HG03097 (cell line): ENCODE measurements at regions not wholly inside any gene's neighbourhood (a gene's known extent, or its start where the extent isn't known, plus 50 kb on each side); places are given as distances from the start of the nearest gene placed in this dataset.
"Not testable (repeated sequence)": the region's sequence is repeated elsewhere in the genome, so short reads cannot be mapped to it uniquely, and the experiment has no call there.

ENCODE experiments used
- ATAC-seq: cut with Tn5 transposase; IDR thresholded peaks from one replicate; pipeline ENCODE4 v1.9.1; 2021; ENCODE audit not compliant: unreplicated experiment, low FRiP score

- no peak for ATAC-seq
Measured at GRCh38 chr5:131107128-131107527, 57.9 kb downstream of the HINT1 start.

GRCh38 chr5:131104169-131104808 lies 60.8 kb downstream of the HINT1 start:
- ATAC-seq: no peak

- ATAC-seq: no peak
Measured at GRCh38 chr5:131096774-131097710, 68.0 kb downstream of the HINT1 start.

- not testable (repeated sequence) for ATAC-seq
Measured at GRCh38 chr5:131095561-131095960, 69.5 kb downstream of the HINT1 start.

- no peak for ATAC-seq
Measured at GRCh38 chr5:131084436-131084835, 80.6 kb downstream of the HINT1 start.

- ATAC-seq: no peak
Measured at GRCh38 chr5:131081913-131082488, 83.1 kb downstream of the HINT1 start.

GRCh38 chr5:131081374-131081773 lies 83.7 kb downstream of the HINT1 start:
- ATAC-seq: no peak

- no peak for ATAC-seq
Measured at GRCh38 chr5:131079232-131079631, 85.8 kb downstream of the HINT1 start.

GRCh38 chr5:131068893-131069643 lies 96.0 kb downstream of the HINT1 start:
- peak; percentile 99 for ATAC-seq

GRCh38 chr5:131068076-131068475 lies 97.0 kb downstream of the HINT1 start:
- ATAC-seq: no peak

GRCh38 chr5:131067636-131068035 lies 97.4 kb downstream of the HINT1 start:
- ATAC-seq: no peak

GRCh38 chr5:131064669-131065371 lies 100.2 kb downstream of the HINT1 start:
- ATAC-seq: no peak

- ATAC-seq: no peak
Measured at GRCh38 chr5:131042021-131042789, 122.9 kb downstream of the HINT1 start.

- ATAC-seq: no peak
Measured at GRCh38 chr5:131023498-131023865, 141.6 kb downstream of the HINT1 start.

GRCh38 chr5:131022811-131023497 lies 142.1 kb downstream of the HINT1 start:
- ATAC-seq: no peak

GRCh38 chr5:131021646-131022045 lies 143.4 kb downstream of the HINT1 start:
- ATAC-seq: no peak

GRCh38 chr5:131019601-131020315 lies 145.3 kb downstream of the HINT1 start:
- ATAC-seq: no peak

- no peak for ATAC-seq
Measured at GRCh38 chr5:131019111-131019510, 145.9 kb downstream of the HINT1 start.
